Mammary epithelial cell (primary cell): ENCODE measurements at regions not wholly inside any gene's neighbourhood (a gene's known extent, or its start where the extent isn't known, plus 50 kb on each side); places are given as distances from the start of the nearest gene placed in this dataset.

Experiments
- EZH2 ChIP-seq: IDR thresholded peaks from 2 replicates; pipeline ENCODE4 v1.6.1; 2012; ENCODE audit warnings: low read length, inconsistent platforms, borderline replicate concordance
- TF ChIP-seq, protein P1 (sequence below), 2 donors: IDR thresholded peaks in 1 of 2; conservative IDR thresholded peaks in 1 of 2; 2 replicates each; pipeline ENCODE4 v1.5.1; 2011 to 2012; ENCODE audit warnings: inconsistent platforms in 2 of 2, low read length in 2 of 2, mild to moderate bottlenecking in 2 of 2, control low read depth in 1 of 2, low read depth in 1 of 2; ENCODE audit not compliant: insufficient read depth in 1 of 2; ENCODE audit errors: extremely low read depth in 1 of 2

DNA sequence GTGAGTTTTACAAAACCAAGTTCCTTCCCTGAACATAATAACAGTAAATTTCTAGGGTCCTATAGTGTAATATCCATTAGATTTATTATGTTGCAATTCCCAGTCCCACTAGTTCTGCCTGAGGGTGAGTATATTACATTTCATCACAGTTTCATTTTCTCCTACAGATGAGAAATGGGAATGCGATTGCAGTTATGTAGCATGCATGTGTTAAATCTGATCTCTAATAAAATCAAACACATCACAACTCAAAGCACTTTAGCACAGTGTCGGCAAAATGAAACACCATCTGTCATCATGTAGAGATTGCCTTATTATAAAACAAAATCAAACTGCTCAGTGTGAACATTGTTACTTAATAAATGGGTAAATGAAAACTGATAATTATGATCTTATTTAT, 180.5 kb upstream of the TOX3 start:
- TF ChIP-seq, protein P1, sequence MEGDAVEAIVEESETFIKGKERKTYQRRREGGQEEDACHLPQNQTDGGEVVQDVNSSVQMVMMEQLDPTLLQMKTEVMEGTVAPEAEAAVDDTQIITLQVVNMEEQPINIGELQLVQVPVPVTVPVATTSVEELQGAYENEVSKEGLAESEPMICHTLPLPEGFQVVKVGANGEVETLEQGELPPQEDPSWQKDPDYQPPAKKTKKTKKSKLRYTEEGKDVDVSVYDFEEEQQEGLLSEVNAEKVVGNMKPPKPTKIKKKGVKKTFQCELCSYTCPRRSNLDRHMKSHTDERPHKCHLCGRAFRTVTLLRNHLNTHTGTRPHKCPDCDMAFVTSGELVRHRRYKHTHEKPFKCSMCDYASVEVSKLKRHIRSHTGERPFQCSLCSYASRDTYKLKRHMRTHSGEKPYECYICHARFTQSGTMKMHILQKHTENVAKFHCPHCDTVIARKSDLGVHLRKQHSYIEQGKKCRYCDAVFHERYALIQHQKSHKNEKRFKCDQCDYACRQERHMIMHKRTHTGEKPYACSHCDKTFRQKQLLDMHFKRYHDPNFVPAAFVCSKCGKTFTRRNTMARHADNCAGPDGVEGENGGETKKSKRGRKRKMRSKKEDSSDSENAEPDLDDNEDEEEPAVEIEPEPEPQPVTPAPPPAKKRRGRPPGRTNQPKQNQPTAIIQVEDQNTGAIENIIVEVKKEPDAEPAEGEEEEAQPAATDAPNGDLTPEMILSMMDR (conservative IDR thresholded peaks at IDR 0.05 in 1 of 2, IDR thresholded peaks at IDR 0.05 in 1 of 2; ENCODE audit: extremely low read depth in 1 of 2, insufficient read depth in 1 of 2, low read depth in 1 of 2, low read length in 2 of 2) = no peak
- TF ChIP-seq EZH2 = no peak
